Gastroesophageal sphincter (tissue), 4 donors: ENCODE measurements at regions not wholly inside any gene's neighbourhood (a gene's known extent, or its start where the extent isn't known, plus 50 kb on each side); places are given as distances from the start of the nearest gene placed in this dataset.

Experiments used
- ATAC-seq: fragments of 150-250 bp; one replicate; pipeline ENCODE4 v1.9.1; 2016; ENCODE audit warnings: mild to moderate bottlenecking, moderate library complexity
- H3K27ac ChIP-seq, 4 donors: fragments of 200-600 bp; sonication (generic) in 3 of 4; 1 replicate in 3 of 4; 2 replicates in 1 of 4; pipeline ENCODE4 v1.5.1; 2016 to 2019
- H3K27me3 ChIP-seq: fragments of 200-600 bp; sonication (generic); one replicate; pipeline ENCODE4 v1.5.1; 2019
- H3K36me3 ChIP-seq, 2 donors: fragments of 200-600 bp; sonication (generic); one replicate each; pipeline ENCODE4 v1.5.1; 2019; ENCODE audit warnings: control low read depth in 1 of 2
- H3K4me1 ChIP-seq, 3 donors: fragments of 200-600 bp; sonication (generic); 1 replicate in 2 of 3; 2 replicates in 1 of 3; pipeline ENCODE4 v1.5.1; 2016 to 2019; ENCODE audit warnings: control low read depth in 2 of 3
- H3K4me3 ChIP-seq, 2 donors: fragments of 200-600 bp; sonication (generic); one replicate each; pipeline ENCODE4 v1.5.1; 2019; ENCODE audit warnings: mild to moderate bottlenecking in 1 of 2, moderate library complexity in 1 of 2
- H3K9me3 ChIP-seq, 3 donors: fragments of 200-600 bp; sonication (generic); one replicate each; pipeline ENCODE4 v1.5.1; 2017 to 2019; ENCODE audit warnings: control low read depth in 2 of 3
- EP300 ChIP-seq: sonication (generic); formaldehyde crosslinking; IDR thresholded peaks from one replicate; pipeline ENCODE4 v1.6.1; 2017; ENCODE audit warnings: antibody characterized with exemption, mild to moderate bottlenecking
- POLR2A ChIP-seq, 2 donors: fragments of 450-650 bp; IDR thresholded peaks; one replicate each; pipeline ENCODE4 v1.6.1; 2017; ENCODE audit warnings: antibody characterized with exemption in 2 of 2, mild to moderate bottlenecking in 2 of 2, moderate library complexity in 1 of 2
- POLR2AphosphoS5 ChIP-seq: sonication (generic); formaldehyde crosslinking; IDR thresholded peaks from one replicate; pipeline ENCODE4 v1.6.1; 2017; ENCODE audit warnings: antibody characterized with exemption
- WGBS, 2 donors: methylation state at CpG; one replicate each; pipeline ENCODE4 v1.1.5; 2018; ENCODE audit warnings: low coverage in 1 of 2; 5-methylcytosine and 5-hydroxymethylcytosine counted together
- TF ChIP-seq, protein P1 (sequence below), 4 experiments: fragments of 200-600 bp in 2 of 4; fragments of 450-650 bp in 2 of 4; sonication (generic) in 1 of 4; IDR thresholded peaks; one replicate each; pipeline ENCODE4 v1.5.1; 2017 to 2019; ENCODE audit warnings: antibody characterized with exemption in 4 of 4, mild to moderate bottlenecking in 2 of 4, moderate library complexity in 2 of 4

DNA sequence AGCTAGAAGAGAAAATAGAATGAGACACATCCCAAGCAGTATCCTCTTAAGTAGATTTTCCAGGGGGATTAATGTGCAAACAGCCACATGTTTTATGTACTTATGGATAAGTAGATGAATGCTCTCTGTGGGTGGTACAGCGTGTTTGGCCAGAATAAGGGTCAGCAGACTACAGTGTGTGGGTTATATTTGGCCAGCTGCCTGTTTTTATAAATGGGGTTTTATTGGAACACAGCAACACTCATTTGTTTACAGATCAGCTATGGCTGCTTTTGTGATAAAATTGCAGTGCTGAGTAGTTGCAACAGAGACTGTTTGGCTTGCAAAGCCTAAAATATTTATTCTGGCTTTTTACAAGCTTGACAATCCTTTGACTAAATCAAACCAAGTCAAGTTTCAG is 780.2 kb upstream of the SEL1L start:
- 7 to 55% methylated on average over 1 of the region's 1 CpG for WGBS, 2 donors
- Histone ChIP-seq H3K4me3 (no peak overlapping the region), H3K27me3 (no peaks in the 10 kb centered on the region), H3K27ac (no peak overlapping the region), H3K36me3 (no peaks in the 10 kb centered on the region), H3K4me1 (no peaks in the 10 kb centered on the region), H3K9me3 (peaks cover 0 to 5% (median 0%) of the 10 kb centered on the region in 3 donors)
- no peak for ATAC-seq
- TF ChIP-seq, protein P1, sequence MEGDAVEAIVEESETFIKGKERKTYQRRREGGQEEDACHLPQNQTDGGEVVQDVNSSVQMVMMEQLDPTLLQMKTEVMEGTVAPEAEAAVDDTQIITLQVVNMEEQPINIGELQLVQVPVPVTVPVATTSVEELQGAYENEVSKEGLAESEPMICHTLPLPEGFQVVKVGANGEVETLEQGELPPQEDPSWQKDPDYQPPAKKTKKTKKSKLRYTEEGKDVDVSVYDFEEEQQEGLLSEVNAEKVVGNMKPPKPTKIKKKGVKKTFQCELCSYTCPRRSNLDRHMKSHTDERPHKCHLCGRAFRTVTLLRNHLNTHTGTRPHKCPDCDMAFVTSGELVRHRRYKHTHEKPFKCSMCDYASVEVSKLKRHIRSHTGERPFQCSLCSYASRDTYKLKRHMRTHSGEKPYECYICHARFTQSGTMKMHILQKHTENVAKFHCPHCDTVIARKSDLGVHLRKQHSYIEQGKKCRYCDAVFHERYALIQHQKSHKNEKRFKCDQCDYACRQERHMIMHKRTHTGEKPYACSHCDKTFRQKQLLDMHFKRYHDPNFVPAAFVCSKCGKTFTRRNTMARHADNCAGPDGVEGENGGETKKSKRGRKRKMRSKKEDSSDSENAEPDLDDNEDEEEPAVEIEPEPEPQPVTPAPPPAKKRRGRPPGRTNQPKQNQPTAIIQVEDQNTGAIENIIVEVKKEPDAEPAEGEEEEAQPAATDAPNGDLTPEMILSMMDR (IDR thresholded peaks at IDR 0.05) = no peak
- no peak for TF ChIP-seq POLR2AphosphoS5
- no peak for TF ChIP-seq POLR2A (IDR thresholded peaks at IDR 0.05)
- TF ChIP-seq EP300 = no peak

DNA sequence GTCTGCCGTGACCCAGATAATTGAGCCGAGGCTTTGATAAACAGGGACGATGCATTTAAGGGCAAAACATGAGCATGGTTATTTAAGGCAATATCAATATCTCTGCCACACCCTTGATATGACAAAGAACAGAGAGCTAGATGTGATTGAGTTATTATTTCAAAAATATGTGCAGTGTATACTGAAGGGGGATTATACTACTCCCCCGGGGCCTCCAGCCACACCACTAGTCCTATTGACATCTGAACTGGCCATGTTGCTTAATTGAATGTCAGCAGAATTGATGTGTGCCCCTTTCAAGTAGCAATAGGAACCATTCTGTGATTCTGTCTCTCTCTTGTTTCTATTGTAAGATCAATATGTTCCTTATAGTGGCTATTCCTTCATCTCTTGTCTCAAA is 794.8 kb upstream of the SEL1L start:
- H3K4me3 ChIP-seq = no peak overlapping the region
- H3K27ac ChIP-seq = no peak overlapping the region
- no peaks in the 10 kb centered on the region for H3K27me3 ChIP-seq
- ATAC-seq = no peak
- TF ChIP-seq POLR2AphosphoS5 = no peak
- no peak for TF ChIP-seq EP300
- TF ChIP-seq POLR2A (IDR thresholded peaks at IDR 0.05) = no peak
- TF ChIP-seq, protein P1 (IDR thresholded peaks at IDR 0.05) = no peak
- WGBS, 2 donors = 70 to 96% methylated on average over 3 to 4 of the region's 4 CpGs
- no peaks in the 10 kb centered on the region for H3K36me3 ChIP-seq
- no peaks in the 10 kb centered on the region for H3K4me1 ChIP-seq
- H3K9me3 ChIP-seq = peaks cover 0 to 21% (median 0%) of the 10 kb centered on the region in 3 donors

DNA sequence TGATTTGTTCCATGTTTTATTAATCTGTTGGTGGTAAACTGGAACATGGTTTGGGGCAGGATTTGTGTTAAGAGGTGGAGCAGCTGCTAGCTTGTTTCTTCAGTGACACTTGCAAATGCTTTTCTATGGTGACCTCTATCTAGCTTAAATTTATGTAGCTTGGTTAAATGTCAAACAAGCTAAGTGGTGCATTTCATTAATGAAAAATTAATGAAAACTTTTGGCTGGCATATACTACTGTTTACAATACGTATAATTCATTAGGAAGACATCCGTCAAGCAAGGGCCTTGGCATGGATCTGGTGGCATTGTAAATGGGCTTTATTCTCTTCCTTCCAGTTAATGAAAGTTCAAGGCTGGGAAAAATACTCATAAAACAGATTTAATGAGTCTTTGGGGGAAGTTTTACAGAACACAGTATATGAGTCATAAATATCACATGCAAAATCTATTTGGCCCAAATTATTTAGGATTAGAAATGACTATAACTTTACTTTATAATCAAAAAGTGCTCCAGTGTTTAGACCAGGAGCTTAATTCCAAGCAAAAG is 807.7 kb upstream of the SEL1L start:
- Histone ChIP-seq H3K4me1 (peaks cover 0 to 9% (median 0%) of the 10 kb centered on the region in 3 donors), H3K27ac (no peak overlapping the region), H3K36me3 (no peaks in the 10 kb centered on the region), H3K4me3 (no peak overlapping the region), H3K9me3 (peaks cover 0 to 3% (median 0%) of the 10 kb centered on the region in 3 donors), H3K27me3 (no peaks in the 10 kb centered on the region)
- ATAC-seq = no peak
- WGBS, 2 donors = 12 to 13% methylated on average over 2 of the region's 2 CpGs
- TF ChIP-seq, protein P1 (IDR thresholded peaks at IDR 0.05) = no peak
- peak; percentile 75 for TF ChIP-seq POLR2AphosphoS5

DNA sequence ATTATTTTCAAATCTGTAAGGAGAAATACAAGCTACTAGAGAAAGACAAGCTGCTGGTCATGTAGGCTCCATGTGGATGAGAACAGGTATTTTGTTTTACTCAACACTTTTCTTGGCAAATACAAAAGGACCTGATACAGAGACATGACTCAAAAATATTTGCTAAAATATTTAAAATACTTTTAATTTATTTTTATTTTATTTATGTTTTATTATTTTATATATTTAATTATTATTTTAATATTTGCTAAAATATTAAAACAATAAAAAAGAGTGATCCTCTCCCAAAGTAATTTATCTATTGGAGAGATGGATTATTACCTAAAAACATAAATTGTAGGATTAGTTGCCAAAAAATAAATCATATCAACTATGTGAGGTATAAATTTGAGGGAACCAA is 808.9 kb upstream of the SEL1L start:
- H3K36me3 ChIP-seq = no peaks in the 10 kb centered on the region
- ATAC-seq = no peak
- H3K27ac ChIP-seq = no peak overlapping the region
- no peak overlapping the region for H3K4me3 ChIP-seq
- peaks cover 0 to 9% (median 0%) of the 10 kb centered on the region in 3 donors for H3K4me1 ChIP-seq
- peaks cover 0 to 3% (median 0%) of the 10 kb centered on the region in 3 donors for H3K9me3 ChIP-seq
- TF ChIP-seq, protein P1 (IDR thresholded peaks at IDR 0.05) = no peak
- no peak for TF ChIP-seq POLR2AphosphoS5
- no peak for TF ChIP-seq EP300
- TF ChIP-seq POLR2A (IDR thresholded peaks at IDR 0.05) = no peak
- no peaks in the 10 kb centered on the region for H3K27me3 ChIP-seq

DNA sequence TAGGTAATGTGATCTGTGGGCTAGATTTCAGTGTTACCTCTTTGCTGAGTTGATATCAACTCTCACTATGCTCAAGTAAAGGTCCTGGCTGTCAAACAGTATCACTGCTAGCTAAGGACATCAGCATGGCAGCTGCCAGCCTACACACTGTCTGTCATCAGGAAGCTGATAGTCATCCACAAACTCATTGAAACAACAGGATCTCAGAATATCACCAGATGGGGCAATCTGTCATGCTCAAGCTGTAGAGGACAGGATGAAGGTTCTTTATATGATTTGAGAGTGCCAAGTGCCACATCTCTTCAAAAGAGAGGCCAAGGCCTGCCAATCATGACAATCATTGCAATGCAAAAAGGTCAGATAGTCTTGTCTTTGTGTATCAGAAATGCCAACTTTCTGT is 811.5 kb upstream of the SEL1L start:
- H3K4me3 ChIP-seq = no peak overlapping the region
- no peaks in the 10 kb centered on the region for H3K36me3 ChIP-seq
- H3K27ac ChIP-seq = no peak overlapping the region
- peaks cover 0 to 3% (median 0%) of the 10 kb centered on the region in 3 donors for H3K9me3 ChIP-seq
- TF ChIP-seq POLR2A (IDR thresholded peaks at IDR 0.05) = no peak
- TF ChIP-seq, protein P1 (IDR thresholded peaks at IDR 0.05) = no peak
- no peak for TF ChIP-seq EP300
- TF ChIP-seq POLR2AphosphoS5 = no peak
- ATAC-seq = no peak
- H3K27me3 ChIP-seq = no peaks in the 10 kb centered on the region
- H3K4me1 ChIP-seq = peaks cover 0 to 9% (median 0%) of the 10 kb centered on the region in 3 donors
